Ovary (tissue), 7 donors: ENCODE measurements at regions not wholly inside any gene's neighbourhood (a gene's known extent, or its start where the extent isn't known, plus 50 kb on each side); places are given as distances from the start of the nearest gene placed in this dataset.

Source experiments
- DNase-seq, 5 donors: peaks; one replicate each; pipeline ENCODE4 v3.0.0-alpha.2; 2019 to 2020
- H3K27ac ChIP-seq, 2 donors: fragments of 200-600 bp; one replicate each; pipeline versions ENCODE4 v1.5.1 to v1.8.0; 2019 to 2022
- H3K27me3 ChIP-seq: fragments of 200-600 bp; one replicate; pipeline ENCODE4 v1.8.0; 2022
- H3K36me3 ChIP-seq: fragments of 200-600 bp; sonication (generic); one replicate; pipeline ENCODE4 v1.5.1; 2019
- H3K4me1 ChIP-seq: one replicate; pipeline ENCODE4 v1.8.1; 2013; ENCODE audit warnings: mild to moderate bottlenecking, moderate library complexity; ENCODE audit not compliant: insufficient read depth
- H3K4me3 ChIP-seq: fragments of 200-600 bp; sonication (generic); one replicate; pipeline ENCODE4 v1.5.1; 2017
- H3K9me3 ChIP-seq, 2 donors: fragments of 200-600 bp in 1 of 2; sonication (generic) in 1 of 2; one replicate each; pipeline versions ENCODE4 v1.5.1 to v1.8.1; 2013 to 2019; ENCODE audit warnings: mild to moderate bottlenecking in 1 of 2, moderate library complexity in 1 of 2
- EP300 ChIP-seq: sonication (generic); formaldehyde crosslinking; IDR thresholded peaks from one replicate; pipeline ENCODE4 v1.6.1; 2017; ENCODE audit warnings: antibody characterized with exemption
- POLR2A ChIP-seq: fragments of 450-650 bp; IDR thresholded peaks from one replicate; pipeline ENCODE4 v1.6.1; 2017; ENCODE audit warnings: antibody characterized with exemption, mild to moderate bottlenecking, moderate library complexity
- WGBS, 3 donors: extraction: QIAGEN DNeasy Blood & Tissue Kit in 1 of 3; methylation state at CpG; one replicate each; pipeline versions ENCODE4 v1.1.5 to v1.1.7; 2013 to 2017; 5-methylcytosine and 5-hydroxymethylcytosine counted together
- intact Hi-C, 4 donors: fragments of 100-400 bp; cut with DNase I; formaldehyde crosslinking; loops; one replicate each; pipeline versions ENCODE4 v1.11.0 to v1.15.1; 2022 to 2023
- TF ChIP-seq, protein P1 (sequence below), 3 donors: fragments of 450-650 bp in 2 of 3; fragments of 200-600 bp in 1 of 3; IDR thresholded peaks; one replicate each; pipeline versions ENCODE4 v1.5.1 to v1.8.0; 2016 to 2022; ENCODE audit warnings: antibody characterized with exemption in 3 of 3, mild to moderate bottlenecking in 1 of 3
- donor health status: DM: no; HTN: no; CAD: no; lungs with moderate emphysema.
- donor health status: DM: no; HTN: no; CAD: no.
- donor health status: Bipolar disorder and iron deficiency.
- donor health status: DM: no; HTN: no; CAD: no.
- donor health status: DM: yes; HTN: yes; CAD: no.

DNA sequence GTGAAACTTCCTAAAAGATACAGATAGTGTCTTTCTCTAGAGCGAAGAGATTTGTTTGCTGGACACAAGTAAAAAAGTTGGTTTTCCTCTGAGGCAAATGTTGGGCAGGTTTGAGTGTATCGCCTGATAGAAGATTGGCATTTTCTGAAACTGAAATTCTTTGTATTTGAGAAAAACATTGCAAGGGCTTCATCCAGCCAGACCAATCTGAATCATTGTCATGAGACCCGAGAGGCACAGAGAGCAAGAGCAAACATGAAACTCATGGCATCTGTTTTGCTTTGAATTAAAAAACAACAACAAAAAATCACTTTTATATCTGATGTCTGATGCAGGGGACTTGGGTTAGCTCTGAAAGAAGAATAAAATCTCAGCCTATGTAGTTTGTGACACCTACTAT is 379.3 kb upstream of the NCAM2 start:
- no peak overlapping the region for H3K27ac ChIP-seq
- no peaks in the 10 kb centered on the region for H3K27me3 ChIP-seq
- H3K36me3 ChIP-seq = no peaks in the 10 kb centered on the region
- 77 to 87% (median 80%) methylated on average over 3 of the region's 3 CpGs for WGBS, 3 donors
- TF ChIP-seq EP300 (no peak), POLR2A (no peak)
- TF ChIP-seq, protein P1, sequence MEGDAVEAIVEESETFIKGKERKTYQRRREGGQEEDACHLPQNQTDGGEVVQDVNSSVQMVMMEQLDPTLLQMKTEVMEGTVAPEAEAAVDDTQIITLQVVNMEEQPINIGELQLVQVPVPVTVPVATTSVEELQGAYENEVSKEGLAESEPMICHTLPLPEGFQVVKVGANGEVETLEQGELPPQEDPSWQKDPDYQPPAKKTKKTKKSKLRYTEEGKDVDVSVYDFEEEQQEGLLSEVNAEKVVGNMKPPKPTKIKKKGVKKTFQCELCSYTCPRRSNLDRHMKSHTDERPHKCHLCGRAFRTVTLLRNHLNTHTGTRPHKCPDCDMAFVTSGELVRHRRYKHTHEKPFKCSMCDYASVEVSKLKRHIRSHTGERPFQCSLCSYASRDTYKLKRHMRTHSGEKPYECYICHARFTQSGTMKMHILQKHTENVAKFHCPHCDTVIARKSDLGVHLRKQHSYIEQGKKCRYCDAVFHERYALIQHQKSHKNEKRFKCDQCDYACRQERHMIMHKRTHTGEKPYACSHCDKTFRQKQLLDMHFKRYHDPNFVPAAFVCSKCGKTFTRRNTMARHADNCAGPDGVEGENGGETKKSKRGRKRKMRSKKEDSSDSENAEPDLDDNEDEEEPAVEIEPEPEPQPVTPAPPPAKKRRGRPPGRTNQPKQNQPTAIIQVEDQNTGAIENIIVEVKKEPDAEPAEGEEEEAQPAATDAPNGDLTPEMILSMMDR (IDR thresholded peaks at IDR 0.05) = no peak
- intact Hi-C loops = no loop called here
- no peak for DNase-seq
- no peaks in the 10 kb centered on the region for H3K4me1 ChIP-seq
- H3K4me3 ChIP-seq = no peak overlapping the region
- H3K9me3 ChIP-seq = no peaks in the 10 kb centered on the region

DNA sequence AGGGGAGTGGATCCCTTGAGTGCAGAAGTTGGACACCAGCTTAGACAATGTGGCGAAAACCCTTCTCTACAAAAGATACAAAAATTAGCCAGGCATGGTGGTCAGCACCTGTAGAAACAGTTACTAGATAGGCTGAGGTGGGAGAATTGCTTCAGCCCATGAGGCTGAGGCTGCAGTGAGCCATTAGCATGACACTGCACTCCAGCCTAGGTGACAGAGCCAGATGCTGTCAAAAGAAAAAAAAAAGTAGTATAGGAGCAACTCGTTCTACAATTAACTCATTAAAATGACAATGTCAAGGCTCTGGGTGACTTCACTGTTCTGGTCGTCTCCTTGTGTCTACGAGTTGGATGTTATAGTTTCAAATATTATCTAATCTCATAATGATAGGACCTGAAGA is 370.6 kb upstream of the NCAM2 start:
- no peaks in the 10 kb centered on the region for H3K27me3 ChIP-seq
- H3K4me1 ChIP-seq = no peaks in the 10 kb centered on the region
- WGBS, 3 donors = 47 to 57% (median 54%) methylated on average over 4 of the region's 4 CpGs
- DNase-seq = no peak
- TF ChIP-seq POLR2A (no peak), EP300 (no peak)
- TF ChIP-seq, protein P1 (IDR thresholded peaks at IDR 0.05) = no peak
- no peaks in the 10 kb centered on the region for H3K36me3 ChIP-seq
- no peak overlapping the region for H3K27ac ChIP-seq
- H3K9me3 ChIP-seq = no peaks in the 10 kb centered on the region
- H3K4me3 ChIP-seq = no peak overlapping the region
- intact Hi-C loops = no loop called here

DNA sequence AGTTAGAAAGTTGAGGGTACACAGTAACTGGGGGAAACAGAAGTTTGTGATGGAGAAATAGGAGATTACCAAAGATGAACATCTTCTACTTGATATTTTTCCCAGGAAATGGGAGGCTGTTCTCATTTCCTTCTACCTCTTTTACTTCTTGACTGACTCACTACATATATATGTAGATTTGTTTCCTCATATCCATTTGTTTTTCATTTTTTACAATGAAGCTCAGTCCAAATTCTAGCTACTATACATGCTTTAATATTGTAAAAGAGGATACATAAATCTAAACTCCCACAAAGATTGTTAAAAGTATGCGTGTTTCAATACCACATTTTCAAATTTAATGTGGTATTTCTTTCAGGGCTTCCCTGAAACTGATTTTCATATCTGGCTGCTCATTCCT is 366.6 kb upstream of the NCAM2 start:
- TF ChIP-seq POLR2A = no peak
- TF ChIP-seq EP300 = no peak
- TF ChIP-seq, protein P1 (IDR thresholded peaks at IDR 0.05) = no peak
- no peak for DNase-seq
- no peaks in the 10 kb centered on the region for H3K36me3 ChIP-seq
- H3K9me3 ChIP-seq = no peaks in the 10 kb centered on the region
- 64 to 74% (median 68%) methylated on average over 1 of the region's 1 CpG for WGBS, 3 donors
- no peak overlapping the region for H3K4me3 ChIP-seq
- H3K27ac ChIP-seq = no peak overlapping the region
- intact Hi-C loops = no loop called here
- no peaks in the 10 kb centered on the region for H3K4me1 ChIP-seq
- H3K27me3 ChIP-seq = no peaks in the 10 kb centered on the region

DNA sequence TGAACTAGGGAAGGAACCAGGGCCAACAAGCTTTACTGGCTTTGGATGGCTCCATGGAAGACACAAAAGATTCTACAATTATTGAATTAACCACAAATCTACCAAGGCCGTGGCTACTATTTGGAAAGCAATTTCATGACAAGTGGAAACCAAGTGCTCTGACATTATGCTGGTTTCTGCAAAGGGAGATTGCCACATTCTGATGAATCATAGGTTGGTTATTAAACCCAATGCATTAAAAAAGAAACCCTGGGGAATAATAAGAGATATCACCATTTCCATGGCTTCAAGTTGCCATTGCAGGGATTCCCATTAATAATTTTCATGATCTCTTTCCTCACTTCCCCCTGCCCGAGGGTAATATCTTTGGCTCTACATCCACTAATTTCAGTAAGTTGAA is 359.2 kb upstream of the NCAM2 start:
- Histone ChIP-seq H3K9me3 (no peaks in the 10 kb centered on the region), H3K36me3 (no peaks in the 10 kb centered on the region), H3K27me3 (no peaks in the 10 kb centered on the region), H3K27ac (no peak overlapping the region), H3K4me3 (no peak overlapping the region), H3K4me1 (no peaks in the 10 kb centered on the region)
- no peak for DNase-seq
- TF ChIP-seq, protein P1 (IDR thresholded peaks at IDR 0.05) = no peak
- no peak for TF ChIP-seq POLR2A
- no peak for TF ChIP-seq EP300
- 70 to 73% (median 70%) methylated on average over 2 of the region's 2 CpGs for WGBS, 3 donors
- intact Hi-C loops = no loop called here

DNA sequence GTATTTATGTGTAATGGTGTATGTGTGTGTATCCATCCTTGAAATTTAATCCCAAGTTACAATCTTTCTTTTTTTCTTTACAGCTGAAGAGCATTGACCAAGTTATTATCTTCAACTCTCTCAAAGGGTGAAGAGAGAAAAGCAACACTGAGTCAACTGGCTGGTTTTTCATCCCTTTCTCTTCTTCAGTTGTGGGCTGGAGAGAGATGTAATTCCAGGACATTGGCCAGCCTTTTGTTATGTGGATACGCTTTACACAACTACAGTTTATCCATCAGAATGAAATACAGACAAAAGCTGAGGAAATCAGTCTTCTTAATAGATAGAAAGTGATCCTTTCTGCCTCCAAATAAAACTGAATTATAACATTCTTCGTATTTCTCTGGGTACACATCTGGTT is 357.0 kb upstream of the NCAM2 start:
- no peak for DNase-seq
- 74 to 89% (median 88%) methylated on average over 2 of the region's 2 CpGs for WGBS, 3 donors
- H3K27me3 ChIP-seq = no peaks in the 10 kb centered on the region
- intact Hi-C loops = no loop called here
- H3K4me3 ChIP-seq = no peak overlapping the region
- no peaks in the 10 kb centered on the region for H3K9me3 ChIP-seq
- no peaks in the 10 kb centered on the region for H3K4me1 ChIP-seq
- no peaks in the 10 kb centered on the region for H3K36me3 ChIP-seq
- TF ChIP-seq, protein P1 (IDR thresholded peaks at IDR 0.05) = no peak
- TF ChIP-seq EP300 (no peak), POLR2A (no peak)
- H3K27ac ChIP-seq = no peak overlapping the region
